ENCODE measurements at regions not wholly inside any gene's neighbourhood (a gene's known extent, or its start where the extent isn't known, plus 50 kb on each side); places are given as distances from the start of the nearest gene placed in this dataset.
"Not testable (repeated sequence)": the region's sequence is repeated elsewhere in the genome, so short reads cannot be mapped to it uniquely, and the experiment has no call there.

- DNase-seq = no peak
These were observed 221.4 kb downstream of the RPS29 start for GRCh38 chr14:49364752-49365117.

- no peak for DNase-seq
These were observed 222.1 kb downstream of the RPS29 start for GRCh38 chr14:49363821-49364751.

- no peak for DNase-seq
These were observed 223.3 kb downstream of the RPS29 start for GRCh38 chr14:49362916-49363315.

- DNase-seq = no peak
These were observed 247.1 kb downstream of the RPS29 start for GRCh38 chr14:49339130-49339529.

- DNase-seq = no peak
These were observed 266.4 kb downstream of the RPS29 start for GRCh38 chr14:49319810-49320209.

GRCh38 chr14:49315570-49315969 lies 270.6 kb downstream of the RPS29 start:
- DNase-seq = no peak

- DNase-seq = no peak
These were observed 271.4 kb downstream of the RPS29 start for GRCh38 chr14:49314737-49315136.

GRCh38 chr14:49313108-49313507 lies 273.1 kb downstream of the RPS29 start:
- DNase-seq = no peak

- DNase-seq = no peak
These were observed 275.9 kb downstream of the RPS29 start for GRCh38 chr14:49310298-49310697.

GRCh38 chr14:49306152-49306751 lies 279.9 kb downstream of the RPS29 start:
- DNase-seq = no peak

- no peak for DNase-seq
These were observed 282.1 kb downstream of the RPS29 start for GRCh38 chr14:49303946-49304516.

- no peak for DNase-seq
These were observed 289.1 kb downstream of the RPS29 start for GRCh38 chr14:49297102-49297501.

- no peak for DNase-seq
These were observed 291.5 kb downstream of the RPS29 start for GRCh38 chr14:49294621-49295148.

GRCh38 chr14:49287004-49287403 lies 299.2 kb downstream of the RPS29 start:
- DNase-seq = no peak

GRCh38 chr14:49286257-49286983 lies 299.8 kb downstream of the RPS29 start:
- no peak for DNase-seq

- DNase-seq = no peak
These were observed 305.6 kb downstream of the RPS29 start for GRCh38 chr14:49280566-49280965.

- DNase-seq = no peak
These were observed 335.7 kb downstream of the RPS29 start for GRCh38 chr14:49250517-49250916.

- DNase-seq = no peak
These were observed 336.1 kb downstream of the RPS29 start for GRCh38 chr14:49250109-49250508.

GRCh38 chr14:49249022-49249421 lies 337.2 kb downstream of the RPS29 start:
- no peak for DNase-seq

GRCh38 chr14:49243777-49244176 lies 342.4 kb downstream of the RPS29 start:
- DNase-seq = not testable (repeated sequence)

GRCh38 chr14:49240383-49240782 lies 345.8 kb downstream of the RPS29 start:
- no peak for DNase-seq

GRCh38 chr14:49228552-49228951 lies 357.6 kb downstream of the RPS29 start:
- DNase-seq = no peak

- no peak for DNase-seq
These were observed 364.9 kb downstream of the RPS29 start for GRCh38 chr14:49221316-49221715.

Measured in DMS 273 treated with DMSO at 0.1 percent for 48 hours (cell line).